Esophagus squamous epithelium (tissue), 5 donors: ENCODE measurements at regions not wholly inside any gene's neighbourhood (a gene's known extent, or its start where the extent isn't known, plus 50 kb on each side); places are given as distances from the start of the nearest gene placed in this dataset.

ENCODE experiments used
- DNase-seq: peaks from one replicate; lab custom pipeline; 2025; lab: John Stamatoyannopoulos, UW
- H3K27ac ChIP-seq, 4 donors: fragments of 200-600 bp; sonication (generic); one replicate each; pipeline ENCODE4 v1.5.1; 2016 to 2019; ENCODE audit warnings: mild to moderate bottlenecking in 1 of 4
- H3K27me3 ChIP-seq, 4 donors: fragments of 200-600 bp; sonication (generic); 1 replicate in 3 of 4; 2 replicates in 1 of 4; pipeline versions ENCODE4 v1.5.1 to v1.6.0; 2017 to 2021; ENCODE audit warnings: antibody characterized with exemption in 1 of 4
- H3K36me3 ChIP-seq, 3 donors: fragments of 200-600 bp; sonication (generic); one replicate each; pipeline ENCODE4 v1.5.1; 2016 to 2019
- H3K4me1 ChIP-seq, 3 donors: fragments of 200-600 bp; sonication (generic); one replicate each; pipeline ENCODE4 v1.5.1; 2017 to 2019
- H3K4me3 ChIP-seq, 4 donors: fragments of 200-600 bp; sonication (generic); 1 replicate in 3 of 4; 2 replicates in 1 of 4; pipeline ENCODE4 v1.5.1; 2016 to 2019; ENCODE audit warnings: mild to moderate bottlenecking in 2 of 4, moderate library complexity in 1 of 4
- H3K9me3 ChIP-seq, 3 donors: fragments of 200-600 bp; sonication (generic); one replicate each; pipeline ENCODE4 v1.5.1; 2016 to 2019
- POLR2A ChIP-seq, 4 donors: fragments of 450-650 bp; IDR thresholded peaks; one replicate each; pipeline ENCODE4 v1.6.1; 2017; ENCODE audit warnings: antibody characterized with exemption in 4 of 4, mild to moderate bottlenecking in 4 of 4, moderate library complexity in 3 of 4
- WGBS, 2 donors: methylation state at CpG; one replicate each; pipeline ENCODE4 v1.1.5; 2018; 5-methylcytosine and 5-hydroxymethylcytosine counted together
- intact Hi-C: fragments of 100-400 bp; cut with DNase I; formaldehyde crosslinking; loops from one replicate; pipeline ENCODE4 v1.15.0; 2022
- TF ChIP-seq, protein P1 (sequence below), 6 experiments: fragments of 450-650 bp in 4 of 6; fragments of 200-600 bp in 2 of 6; sonication (generic) in 2 of 6; IDR thresholded peaks; one replicate each; pipeline ENCODE4 v1.5.1; 2016 to 2019; ENCODE audit warnings: antibody characterized with exemption in 6 of 6, mild to moderate bottlenecking in 4 of 6, moderate library complexity in 4 of 6
- donor health status: DM: yes; HTN: yes; CAD: no.

DNA sequence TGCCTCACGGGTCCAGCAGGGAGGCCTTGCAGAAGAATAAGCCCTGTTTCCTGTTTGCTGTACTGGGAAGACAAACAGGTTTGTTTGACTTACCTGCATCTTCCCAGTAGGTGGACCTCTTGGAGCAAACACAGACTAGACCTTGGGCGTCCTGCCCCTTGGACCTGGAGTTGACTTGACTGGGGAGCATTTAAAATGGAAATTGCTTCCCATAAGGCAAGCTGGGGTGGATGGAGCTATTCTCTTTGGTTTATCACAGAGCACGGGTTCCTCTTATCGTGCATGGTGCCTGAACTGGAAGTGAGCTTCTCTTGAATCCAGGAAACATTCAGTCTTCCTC is 151.4 kb downstream of the RPLP1 start:
- TF ChIP-seq POLR2A (IDR thresholded peaks at IDR 0.05) = no peak
- TF ChIP-seq, protein P1, sequence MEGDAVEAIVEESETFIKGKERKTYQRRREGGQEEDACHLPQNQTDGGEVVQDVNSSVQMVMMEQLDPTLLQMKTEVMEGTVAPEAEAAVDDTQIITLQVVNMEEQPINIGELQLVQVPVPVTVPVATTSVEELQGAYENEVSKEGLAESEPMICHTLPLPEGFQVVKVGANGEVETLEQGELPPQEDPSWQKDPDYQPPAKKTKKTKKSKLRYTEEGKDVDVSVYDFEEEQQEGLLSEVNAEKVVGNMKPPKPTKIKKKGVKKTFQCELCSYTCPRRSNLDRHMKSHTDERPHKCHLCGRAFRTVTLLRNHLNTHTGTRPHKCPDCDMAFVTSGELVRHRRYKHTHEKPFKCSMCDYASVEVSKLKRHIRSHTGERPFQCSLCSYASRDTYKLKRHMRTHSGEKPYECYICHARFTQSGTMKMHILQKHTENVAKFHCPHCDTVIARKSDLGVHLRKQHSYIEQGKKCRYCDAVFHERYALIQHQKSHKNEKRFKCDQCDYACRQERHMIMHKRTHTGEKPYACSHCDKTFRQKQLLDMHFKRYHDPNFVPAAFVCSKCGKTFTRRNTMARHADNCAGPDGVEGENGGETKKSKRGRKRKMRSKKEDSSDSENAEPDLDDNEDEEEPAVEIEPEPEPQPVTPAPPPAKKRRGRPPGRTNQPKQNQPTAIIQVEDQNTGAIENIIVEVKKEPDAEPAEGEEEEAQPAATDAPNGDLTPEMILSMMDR (IDR thresholded peaks at IDR 0.05) = peak in 3 of 6 experiments; percentile 13 to 37 (median 27)
- Histone ChIP-seq H3K9me3 (no peaks in the 10 kb centered on the region), H3K4me3 (no peak overlapping the region), H3K4me1 (no peaks in the 10 kb centered on the region), H3K36me3 (no peaks in the 10 kb centered on the region), H3K27me3 (peaks cover 0 to 56% (median 0%) of the 10 kb centered on the region in 4 donors), H3K27ac (no peak overlapping the region)
- intact Hi-C loops = no loop called here
- no peak for DNase-seq
- 41 to 56% methylated on average over 4 of the region's 4 CpGs for WGBS, 2 donors

DNA sequence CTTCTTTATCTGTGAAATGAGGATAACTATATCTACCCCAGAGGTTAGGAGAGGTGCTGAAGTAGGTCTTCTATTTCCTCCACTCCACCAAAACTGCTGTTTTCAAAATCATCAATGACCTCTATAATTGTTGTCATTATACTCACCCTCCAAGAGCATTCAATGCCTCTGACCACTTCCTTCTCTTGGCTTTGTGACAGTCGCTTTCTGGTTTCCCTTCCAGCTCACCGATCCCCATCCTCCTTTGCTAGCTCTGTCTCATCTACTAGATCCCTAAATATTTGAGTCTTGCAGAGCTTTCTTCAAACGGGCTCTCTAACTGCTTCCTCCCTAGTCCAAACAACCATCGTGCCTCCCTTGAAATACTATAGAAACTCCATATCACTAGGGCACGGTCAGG is 153.5 kb downstream of the RPLP1 start:
- peaks cover 0 to 41% (median 0%) of the 10 kb centered on the region in 4 donors for H3K27me3 ChIP-seq
- no peak overlapping the region for H3K4me3 ChIP-seq
- H3K27ac ChIP-seq = no peak overlapping the region
- WGBS, 2 donors = 69 to 75% methylated on average over 3 to 5 of the region's 5 CpGs
- H3K9me3 ChIP-seq = no peaks in the 10 kb centered on the region
- H3K4me1 ChIP-seq = no peaks in the 10 kb centered on the region
- no peak for DNase-seq
- no peaks in the 10 kb centered on the region for H3K36me3 ChIP-seq
- TF ChIP-seq POLR2A (IDR thresholded peaks at IDR 0.05) = no peak
- TF ChIP-seq, protein P1 (IDR thresholded peaks at IDR 0.05) = no peak
- intact Hi-C loops = no loop called here

DNA sequence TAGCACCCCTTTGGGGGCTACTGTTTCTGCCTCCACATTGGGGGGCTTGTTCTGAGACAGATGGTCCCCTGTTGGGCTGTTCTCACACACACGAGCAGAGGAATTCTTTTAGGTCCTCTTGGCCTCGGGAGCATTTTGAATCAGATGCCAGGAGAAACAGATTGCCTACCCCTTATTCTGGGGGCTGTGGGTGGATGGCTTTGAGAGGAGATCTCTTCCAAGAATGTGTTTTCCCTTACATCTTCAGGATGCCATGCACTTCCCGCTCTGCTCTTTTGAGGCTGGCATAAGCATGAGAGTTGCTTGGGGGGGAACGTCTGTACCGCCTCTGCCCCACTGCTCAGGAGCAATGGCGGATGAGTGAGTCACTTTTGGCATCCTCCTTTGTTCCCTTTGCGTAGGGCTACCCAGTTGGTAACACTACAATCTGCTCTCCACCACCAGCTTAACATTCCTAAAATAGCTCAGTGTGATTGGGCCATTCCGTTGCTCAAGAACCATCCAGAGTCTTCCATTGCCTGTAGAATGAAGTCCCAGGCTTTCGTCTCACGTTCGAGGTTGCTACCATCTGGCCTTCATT is 154.4 kb downstream of the RPLP1 start:
- Histone ChIP-seq H3K9me3 (no peaks in the 10 kb centered on the region), H3K27me3 (peaks cover 0 to 32% (median 0%) of the 10 kb centered on the region in 4 donors), H3K27ac (no peak overlapping the region), H3K4me1 (no peaks in the 10 kb centered on the region), H3K36me3 (no peaks in the 10 kb centered on the region), H3K4me3 (no peak overlapping the region)
- intact Hi-C loops = no loop called here
- no peak for DNase-seq
- TF ChIP-seq, protein P1 (IDR thresholded peaks at IDR 0.05) = no peak
- no peak for TF ChIP-seq POLR2A (IDR thresholded peaks at IDR 0.05)
- WGBS, 2 donors = 72 to 74% methylated on average over 9 to 11 of the region's 11 CpGs

DNA sequence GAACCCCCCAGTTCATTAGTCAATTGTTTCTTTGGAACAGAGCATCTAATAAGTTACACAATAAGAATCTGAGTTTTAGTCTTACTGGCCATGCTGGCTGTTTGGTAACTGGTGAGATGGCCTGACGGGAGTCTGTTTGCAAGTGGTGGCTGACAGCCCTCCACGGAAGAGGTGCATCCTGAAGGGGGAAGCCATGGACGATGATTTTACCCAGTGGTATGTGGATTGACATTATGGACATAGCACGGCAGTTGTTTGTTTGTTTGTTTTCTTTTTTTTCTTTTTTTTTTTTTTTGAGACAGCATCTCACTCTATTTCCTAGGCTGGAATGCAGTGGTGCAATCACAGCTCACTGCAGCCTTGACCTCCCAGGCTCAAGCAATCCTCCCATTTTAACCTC is 156.0 kb downstream of the RPLP1 start:
- 50 to 79% methylated on average over 4 of the region's 4 CpGs for WGBS, 2 donors
- Histone ChIP-seq H3K27ac (no peak overlapping the region), H3K4me3 (no peak overlapping the region), H3K4me1 (no peaks in the 10 kb centered on the region), H3K9me3 (no peaks in the 10 kb centered on the region), H3K36me3 (no peaks in the 10 kb centered on the region), H3K27me3 (peaks cover 0 to 22% (median 0%) of the 10 kb centered on the region in 4 donors)
- intact Hi-C loops = no loop called here
- no peak for TF ChIP-seq POLR2A (IDR thresholded peaks at IDR 0.05)
- TF ChIP-seq, protein P1 (IDR thresholded peaks at IDR 0.05) = no peak
- no peak for DNase-seq

DNA sequence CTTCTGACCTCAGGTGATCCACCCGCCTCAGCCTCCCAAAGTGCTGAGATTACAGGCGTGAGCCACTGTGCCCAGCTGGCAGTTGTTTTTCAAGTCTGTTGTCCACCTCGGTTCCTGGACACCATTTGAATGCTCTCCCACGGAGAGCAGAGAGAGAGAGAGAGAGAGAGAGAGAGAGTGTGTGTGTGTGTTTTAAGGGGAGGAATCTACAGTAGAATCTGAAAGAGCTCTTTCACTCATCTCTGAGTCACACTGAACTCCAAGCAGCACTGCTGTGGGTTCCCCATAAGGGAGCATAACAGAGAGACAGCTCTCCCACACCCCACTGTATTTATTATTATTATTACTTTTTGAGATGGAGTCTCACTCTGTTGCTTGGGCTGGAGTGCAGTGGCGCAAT is 156.6 kb downstream of the RPLP1 start:
- H3K9me3 ChIP-seq = no peaks in the 10 kb centered on the region
- no peaks in the 10 kb centered on the region for H3K4me1 ChIP-seq
- no peak for DNase-seq
- no peak for TF ChIP-seq POLR2A (IDR thresholded peaks at IDR 0.05)
- TF ChIP-seq, protein P1 (IDR thresholded peaks at IDR 0.05) = no peak
- WGBS, 2 donors = 64 to 71% methylated on average over 4 to 5 of the region's 5 CpGs
- no peak overlapping the region for H3K27ac ChIP-seq
- H3K27me3 ChIP-seq = peaks cover 0 to 22% (median 0%) of the 10 kb centered on the region in 4 donors
- H3K36me3 ChIP-seq = no peaks in the 10 kb centered on the region
- no peak overlapping the region for H3K4me3 ChIP-seq
- intact Hi-C loops = no loop called here
